ENCODE measurements at regions not wholly inside any gene's neighbourhood (a gene's known extent, or its start where the extent isn't known, plus 50 kb on each side); places are given as distances from the start of the nearest gene placed in this dataset.

DNA sequence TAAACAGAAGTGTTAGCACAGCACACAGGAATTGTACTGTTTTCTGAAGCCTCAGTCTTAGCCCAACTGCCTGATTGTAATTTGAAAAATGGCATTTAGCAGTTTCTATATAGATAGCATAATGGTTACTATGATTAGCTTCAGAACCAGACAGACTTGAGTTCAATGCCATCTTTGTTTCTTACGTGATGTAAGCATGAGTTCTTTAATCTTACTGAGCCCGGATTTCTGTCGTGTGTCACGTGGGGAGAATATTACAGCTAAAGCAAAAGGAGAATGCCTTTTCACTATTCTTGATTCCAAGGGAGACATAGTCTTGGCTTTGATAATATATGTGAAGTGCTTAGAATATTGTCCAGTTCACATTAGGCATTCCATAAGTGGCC is 407.3 kb downstream of the STIM2 start:
- DNase-seq (ENCODE audit: low spot score), result no peak

DNA sequence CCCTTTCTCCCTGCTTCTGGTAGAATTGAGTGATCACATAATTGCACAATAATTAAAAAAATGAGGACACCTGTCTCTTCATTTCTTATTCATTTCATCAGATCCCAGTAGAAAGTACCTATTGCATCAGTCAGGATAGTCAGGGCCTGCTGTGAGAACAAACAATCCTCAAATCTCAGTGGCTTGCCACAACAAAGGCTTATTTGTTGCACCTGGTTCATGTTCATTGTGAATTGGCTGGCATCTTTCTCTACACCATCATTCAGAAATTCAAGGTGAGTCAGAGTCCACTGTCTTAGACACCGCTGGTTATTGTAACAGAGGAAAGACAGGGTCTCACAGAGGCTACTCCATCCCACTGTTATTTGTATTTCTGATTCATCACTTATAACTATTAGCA is 409.8 kb downstream of the STIM2 start:
- no peak for DNase-seq (ENCODE audit: low spot score)

- no peak for DNase-seq (ENCODE audit: low spot score)
Observed at GRCh38 chr4:27271555-27271954, 410.9 kb downstream of the STIM2 start.

- DNase-seq (ENCODE audit: low spot score), result no peak
Observed at GRCh38 chr4:27272217-27272616, 411.6 kb downstream of the STIM2 start.

DNA sequence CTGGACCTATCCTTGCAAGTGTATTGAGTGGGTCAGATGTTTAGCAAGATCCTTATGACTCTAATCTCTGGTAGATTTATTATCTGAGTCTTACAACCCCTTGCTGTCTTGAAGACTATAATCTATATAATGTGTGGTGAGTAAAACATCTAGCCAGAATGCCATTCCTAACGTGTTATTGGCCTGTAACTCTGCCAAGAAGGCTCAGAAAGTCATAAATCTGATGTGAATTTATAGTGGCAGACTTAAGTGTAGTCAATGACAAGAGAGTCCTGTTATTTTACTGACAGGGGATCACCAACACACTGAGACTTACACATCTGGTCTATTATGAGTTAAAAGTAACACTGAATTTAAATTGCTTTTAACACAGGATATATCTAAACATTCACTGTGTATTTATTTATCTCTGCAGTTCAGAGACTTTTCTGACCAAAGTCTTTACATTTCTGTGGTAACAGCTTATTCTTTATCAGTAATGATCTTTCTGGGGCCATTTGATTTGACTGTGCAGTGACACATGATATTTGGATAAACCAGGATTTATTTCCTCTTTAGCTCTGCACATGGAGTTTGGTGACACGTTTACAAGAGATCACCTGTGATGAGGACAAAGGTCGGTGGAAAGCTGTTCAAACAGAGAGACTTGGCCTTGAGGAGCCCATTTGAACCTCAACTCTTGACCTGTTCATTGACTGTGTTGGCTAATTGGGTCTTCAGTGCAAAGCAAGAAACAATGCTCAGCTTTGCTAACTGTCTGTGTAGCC is 415.8 kb downstream of the STIM2 start:
- DNase-seq (ENCODE audit: low spot score), result no peak

DNA sequence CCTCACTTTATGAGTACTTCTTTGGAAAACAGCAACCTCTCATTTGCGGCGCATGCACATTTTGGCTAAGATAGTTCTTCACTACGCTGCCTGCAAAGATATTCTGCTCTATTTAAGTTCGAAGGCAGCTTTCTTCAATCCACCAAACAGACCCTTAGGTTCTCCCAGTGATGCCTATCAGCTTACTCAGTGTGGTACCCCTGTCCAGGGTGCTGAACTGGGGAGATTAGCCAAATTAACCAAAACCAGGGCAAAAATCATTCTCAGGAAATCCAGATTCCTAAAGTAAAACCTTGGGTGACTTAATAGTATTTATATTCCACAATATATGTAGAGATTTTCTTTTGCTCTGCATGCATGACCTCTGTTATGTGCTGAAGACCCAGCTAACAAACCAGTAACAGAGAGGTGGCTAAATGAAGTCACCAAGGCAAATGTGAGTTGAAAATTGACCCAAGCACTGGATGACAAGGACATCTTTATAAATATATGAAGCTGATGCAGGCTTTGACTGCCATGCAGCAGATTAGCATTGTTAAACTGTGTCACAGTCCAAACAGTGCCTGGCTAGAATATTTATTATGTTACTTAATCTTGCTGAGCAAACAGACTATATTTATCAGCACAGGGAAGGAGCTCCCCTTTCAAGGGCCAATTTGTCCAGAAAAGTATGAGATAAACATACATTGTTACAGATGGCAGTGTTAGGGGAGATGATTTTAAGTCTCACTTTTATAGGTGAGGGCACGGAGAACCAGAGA is 418.2 kb downstream of the STIM2 start:
- DNase-seq (ENCODE audit: low spot score), result peak; percentile 26

GRCh38 chr4:27288496-27288895 is 427.9 kb downstream of the STIM2 start:
- DNase-seq (ENCODE audit: low spot score), result no peak

DNA sequence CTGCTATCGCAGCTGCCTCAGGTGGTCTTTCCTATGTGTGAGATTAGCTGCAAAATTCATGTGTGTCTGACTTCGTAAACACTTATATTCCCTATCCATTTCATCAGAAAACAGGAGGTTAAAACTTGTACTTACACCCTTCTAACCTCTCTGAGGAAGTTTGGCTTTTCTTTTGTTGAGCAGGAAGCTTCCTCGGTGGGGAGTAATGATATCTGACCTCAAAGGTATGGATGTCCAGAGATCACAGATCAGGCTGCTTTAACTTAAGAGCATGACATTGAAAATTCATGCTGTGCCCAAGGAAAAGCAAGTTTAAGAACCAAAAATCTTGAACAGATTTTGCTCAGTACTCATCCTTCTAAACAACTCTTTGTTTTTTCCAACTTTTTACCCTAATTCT is 429.1 kb downstream of the STIM2 start:
- no peak for DNase-seq (ENCODE audit: low spot score)

- no peak for DNase-seq (ENCODE audit: low spot score)
Observed at GRCh38 chr4:27293831-27294230, 433.2 kb downstream of the STIM2 start.

GRCh38 chr4:27304751-27305150 is 444.1 kb downstream of the STIM2 start:
- no peak for DNase-seq (ENCODE audit: low spot score)

DNA sequence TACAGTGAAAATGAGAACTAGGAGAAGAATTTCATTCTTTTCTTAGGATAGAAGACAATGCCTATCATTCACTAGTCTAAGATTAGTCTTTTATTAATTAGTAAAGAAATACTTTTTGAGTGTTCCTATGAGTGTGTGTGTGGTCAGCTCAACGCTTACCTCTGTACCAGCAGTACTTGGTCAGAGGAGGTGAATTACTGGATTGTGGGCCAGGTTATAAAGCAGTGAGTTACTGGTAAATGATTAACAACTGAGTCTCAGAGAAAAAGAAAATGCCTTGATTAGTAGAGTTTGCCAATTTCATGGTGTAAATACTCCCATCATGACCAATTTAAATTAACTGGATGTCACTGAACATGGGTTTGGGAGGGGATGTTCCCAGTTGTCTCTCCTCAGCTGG is 444.6 kb downstream of the STIM2 start:
- DNase-seq (ENCODE audit: low spot score), result no peak

DNA sequence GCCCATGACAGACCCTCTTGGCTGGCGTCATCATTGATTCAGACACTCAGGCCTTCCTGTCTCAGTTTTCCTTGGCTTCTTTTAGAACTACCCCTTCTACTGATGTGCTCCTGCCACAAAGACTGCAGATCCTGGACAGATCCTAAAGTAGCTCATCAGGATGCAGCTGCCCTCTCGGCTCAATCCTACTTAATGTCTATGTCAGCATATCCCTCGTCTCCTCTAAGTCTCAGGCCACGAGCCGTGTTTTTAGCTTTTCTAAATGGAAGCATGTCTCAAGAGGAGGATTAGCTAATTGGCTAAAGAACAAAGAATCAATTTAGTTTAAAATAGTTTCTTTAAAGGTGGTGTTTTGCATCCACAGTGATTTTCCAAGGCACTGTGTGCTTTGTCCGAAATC is 447.7 kb downstream of the STIM2 start:
- DNase-seq (ENCODE audit: low spot score), result no peak

DNA sequence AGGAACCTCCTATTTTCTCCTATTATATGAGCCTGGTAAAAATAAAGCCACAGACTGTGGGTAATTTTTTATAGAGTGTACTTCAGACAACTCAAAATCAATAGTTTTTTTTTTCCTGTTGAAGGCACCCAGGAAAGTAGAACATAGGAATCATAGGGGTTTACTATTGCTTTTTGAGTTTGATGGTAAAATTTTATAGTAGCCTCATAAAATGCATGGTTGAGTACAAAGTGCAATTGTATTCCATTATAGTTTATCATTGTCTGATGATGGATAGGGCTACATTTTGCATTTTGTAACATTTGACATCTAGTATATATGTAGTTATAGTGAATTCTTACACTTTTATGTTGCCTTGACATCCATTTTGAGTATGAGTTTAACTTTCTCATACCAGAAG is 455.0 kb downstream of the STIM2 start:
- DNase-seq (ENCODE audit: low spot score), result no peak

DNA sequence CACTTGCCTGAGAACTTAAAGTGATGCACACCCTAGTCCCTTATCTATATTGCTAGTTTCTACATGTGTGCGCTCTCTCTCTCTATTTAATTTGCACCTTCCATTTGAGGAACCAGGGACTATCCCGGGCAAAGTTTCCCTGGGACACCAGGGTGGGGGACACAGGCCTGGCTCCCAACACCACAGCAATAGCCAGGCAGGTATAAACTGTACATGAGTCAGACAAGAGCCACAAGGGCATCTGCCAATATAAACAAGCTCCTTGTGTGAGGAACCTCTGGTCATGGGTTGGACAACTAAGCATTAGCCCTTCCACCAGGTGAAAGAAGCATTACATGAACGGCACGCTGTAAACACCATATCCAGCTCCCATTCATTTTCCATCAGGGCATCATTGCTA is 455.5 kb downstream of the STIM2 start:
- no peak for DNase-seq (ENCODE audit: low spot score)

DNA sequence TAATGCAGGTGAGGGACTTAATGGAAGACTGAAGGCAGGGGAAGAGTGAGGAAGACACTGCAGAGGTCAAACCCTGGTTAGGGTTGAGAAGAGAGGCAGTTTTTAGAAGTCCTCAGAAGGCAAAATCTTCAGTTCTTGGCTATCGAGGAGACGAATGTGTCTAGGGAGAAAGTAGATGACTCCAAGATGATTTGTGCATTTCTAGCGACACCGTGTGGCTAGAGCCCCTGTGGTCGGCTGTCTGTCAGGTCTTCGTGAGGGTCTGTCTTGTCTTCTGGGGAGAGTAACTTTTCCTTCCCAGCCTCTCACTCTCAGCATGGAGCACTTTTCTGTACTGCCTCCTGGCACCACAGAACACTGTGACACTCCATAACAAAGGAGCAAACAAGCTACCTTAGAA is 458.1 kb downstream of the STIM2 start:
- peak; percentile 55 for DNase-seq (ENCODE audit: low spot score)

- no peak for DNase-seq (ENCODE audit: low spot score)
Observed at GRCh38 chr4:27326991-27327390, 466.4 kb downstream of the STIM2 start.

DNA sequence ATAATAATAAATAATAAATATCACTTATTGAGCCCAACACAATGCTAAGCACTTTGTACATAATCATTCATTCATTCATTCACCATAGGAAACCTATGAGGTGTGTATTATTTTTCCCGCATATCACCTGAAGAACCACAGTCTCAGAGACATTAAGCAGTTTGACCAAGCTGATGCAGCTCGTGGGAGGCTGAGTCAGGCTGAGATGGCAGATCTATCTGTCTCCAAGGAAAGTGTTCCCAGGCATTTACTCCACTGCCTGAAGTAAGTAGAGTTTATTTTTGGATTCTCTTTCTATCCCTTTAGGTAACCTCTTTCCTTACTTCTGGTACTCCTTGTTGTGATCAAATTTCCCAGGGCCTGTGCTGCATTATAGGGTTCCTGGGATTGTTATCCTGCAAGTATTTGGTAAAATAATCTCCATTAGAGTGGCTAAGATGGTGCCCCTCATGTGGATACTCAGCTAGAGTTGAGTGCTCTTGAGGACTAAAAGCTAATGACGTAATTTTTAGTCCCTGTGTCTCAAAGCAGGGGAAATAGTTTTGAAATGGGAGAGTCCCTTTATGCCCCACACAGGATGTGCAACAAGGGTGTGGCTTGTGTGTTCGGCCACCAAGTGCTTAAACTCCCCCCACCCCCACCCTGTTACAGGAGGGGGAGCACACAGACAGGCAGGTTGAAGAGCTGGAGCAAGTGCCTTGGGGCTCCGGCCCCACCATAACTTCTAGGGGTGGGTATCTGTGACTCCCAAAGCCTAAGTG is 467.0 kb downstream of the STIM2 start:
- DNase-seq (ENCODE audit: low spot score), result no peak

- DNase-seq (ENCODE audit: low spot score), result no peak
Observed at GRCh38 chr4:27338530-27338929, 477.9 kb downstream of the STIM2 start.

DNA sequence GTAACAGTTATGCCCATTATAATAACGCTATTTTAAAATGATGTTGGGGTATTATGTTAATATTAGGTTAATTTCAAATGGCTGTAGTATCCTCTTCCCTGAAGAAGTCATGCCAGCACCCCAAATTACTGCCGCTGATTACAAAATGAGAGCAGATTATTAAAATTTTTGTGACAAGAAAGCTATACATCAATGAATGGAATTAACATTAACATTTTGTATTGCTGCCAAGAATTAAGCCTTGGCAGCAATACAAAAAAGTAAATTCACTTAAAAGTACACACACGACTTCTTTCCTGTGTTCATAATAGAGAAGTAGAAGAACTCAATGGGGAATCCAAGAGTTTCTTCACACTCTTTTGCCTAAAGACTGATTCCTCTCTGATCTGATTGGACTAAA is 482.8 kb downstream of the STIM2 start:
- DNase-seq (ENCODE audit: low spot score), result no peak

GRCh38 chr4:27350161-27350560 is 489.5 kb downstream of the STIM2 start:
- no peak for DNase-seq (ENCODE audit: low spot score)

GRCh38 chr4:27357283-27357682 is 496.6 kb downstream of the STIM2 start:
- DNase-seq (ENCODE audit: low spot score), result peak; percentile 17

DNA sequence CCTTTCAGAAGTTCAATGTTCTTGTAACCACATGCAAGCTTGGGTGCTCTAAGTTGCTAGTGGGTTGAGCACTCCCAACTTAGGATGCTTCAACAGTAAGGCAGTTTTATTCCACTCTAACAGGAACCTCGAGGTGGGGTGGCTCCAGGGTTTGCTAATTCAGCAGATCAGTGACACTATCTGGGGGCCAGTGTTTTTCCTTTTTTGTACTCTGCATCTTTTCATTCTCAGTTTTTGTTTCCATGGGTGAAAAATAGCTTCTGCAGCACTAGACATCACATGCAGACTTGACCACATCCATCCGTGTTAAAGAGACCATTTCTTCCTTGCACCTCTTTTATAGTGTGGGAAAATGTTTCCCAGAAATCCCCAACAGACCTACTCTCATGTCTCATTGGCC is 497.6 kb downstream of the STIM2 start:
- DNase-seq (ENCODE audit: low spot score), result no peak

GRCh38 chr4:27360131-27360530 is 499.5 kb downstream of the STIM2 start:
- no peak for DNase-seq (ENCODE audit: low spot score)
